Mucosa of descending colon (tissue), 3 donors: ENCODE measurements at regions not wholly inside any gene's neighbourhood (a gene's known extent, or its start where the extent isn't known, plus 50 kb on each side); places are given as distances from the start of the nearest gene placed in this dataset.

Source experiments
- ATAC-seq: fragments of 200-7000 bp; cut with Tn5 transposase; one replicate; pipeline ENCODE4 v1.9.1; 2020; ENCODE audit warnings: mild to moderate bottlenecking, moderate library complexity
- DNase-seq, 3 donors: peaks; one replicate each; pipeline ENCODE4 v3.0.0-alpha.2; 2020
- H3K36me3 ChIP-seq: fragments of 200-600 bp; one replicate; pipeline ENCODE4 v1.8.0; 2021; ENCODE audit warnings: low read depth, mild to moderate bottlenecking
- H3K4me1 ChIP-seq: fragments of 200-600 bp; one replicate; pipeline ENCODE4 v1.8.0; 2021; ENCODE audit warnings: low read depth, mild to moderate bottlenecking
- H3K4me3 ChIP-seq: fragments of 200-600 bp; one replicate; pipeline ENCODE4 v1.8.0; 2021; ENCODE audit warnings: mild to moderate bottlenecking
- H3K9me3 ChIP-seq: fragments of 200-600 bp; one replicate; pipeline ENCODE4 v1.8.0; 2021; ENCODE audit warnings: mild to moderate bottlenecking
- intact Hi-C, 2 donors: fragments of 100-400 bp; cut with DNase I in 1 of 2; cut with micrococcal nuclease in 1 of 2; formaldehyde crosslinking; loops; one replicate each; pipeline versions ENCODE4 v1.11.0 to v1.11.1; 2022; cut with DNase I, micrococcal nuclease
- TF ChIP-seq, protein P1 (sequence below): fragments of 200-600 bp; IDR thresholded peaks from one replicate; pipeline ENCODE4 v1.8.0; 2022; ENCODE audit warnings: antibody characterized with exemption, mild to moderate bottlenecking
- donor health status: DM: no; HTN: no; CAD: no; lungs with moderate emphysema.
- donor health status: DM: no; HTN: no; CAD: no.
- donor health status: DM: no; HTN: yes; CAD: no.

DNA sequence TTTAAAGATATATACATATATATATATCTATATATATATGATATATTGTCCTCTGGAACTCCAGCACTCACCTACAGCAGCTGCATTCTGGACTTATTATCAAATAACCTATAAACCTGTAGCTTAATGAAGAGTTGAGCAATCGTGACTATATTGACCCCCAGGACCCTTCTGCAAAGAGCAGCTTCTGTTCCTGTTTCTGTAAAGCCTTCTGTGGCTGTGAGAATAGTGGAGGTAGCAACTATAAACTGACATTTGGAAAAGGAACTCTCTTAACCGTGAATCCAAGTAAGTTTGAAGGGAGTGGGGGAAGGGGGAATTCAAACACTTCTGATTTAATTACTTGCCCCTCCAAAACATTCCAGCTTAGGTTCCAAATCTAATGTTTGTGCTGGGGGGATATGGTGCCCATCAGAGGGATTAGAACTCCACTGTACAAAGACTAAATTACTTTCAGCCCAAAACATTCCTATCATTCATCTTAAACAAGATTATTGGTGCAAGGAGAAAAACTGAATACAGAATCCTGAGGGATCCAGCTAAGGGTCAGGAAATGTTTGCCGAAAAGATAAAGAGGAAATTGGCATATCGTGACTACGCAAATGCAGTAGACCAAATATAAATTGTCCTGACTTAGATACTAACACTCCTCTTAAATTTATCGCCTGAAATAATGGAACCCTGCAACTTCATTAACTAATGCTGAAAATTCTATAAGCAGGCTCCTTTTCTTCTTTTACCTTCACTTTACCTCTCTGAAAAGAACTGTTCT is 106.1 kb downstream of the DAD1 start:
- intact Hi-C loops: no loop called here
- Histone ChIP-seq H3K36me3 (no peaks in the 10 kb centered on the region), H3K9me3 (no peaks in the 10 kb centered on the region), H3K4me1 (no peaks in the 10 kb centered on the region), H3K4me3 (no peak overlapping the region)
- TF ChIP-seq, protein P1, sequence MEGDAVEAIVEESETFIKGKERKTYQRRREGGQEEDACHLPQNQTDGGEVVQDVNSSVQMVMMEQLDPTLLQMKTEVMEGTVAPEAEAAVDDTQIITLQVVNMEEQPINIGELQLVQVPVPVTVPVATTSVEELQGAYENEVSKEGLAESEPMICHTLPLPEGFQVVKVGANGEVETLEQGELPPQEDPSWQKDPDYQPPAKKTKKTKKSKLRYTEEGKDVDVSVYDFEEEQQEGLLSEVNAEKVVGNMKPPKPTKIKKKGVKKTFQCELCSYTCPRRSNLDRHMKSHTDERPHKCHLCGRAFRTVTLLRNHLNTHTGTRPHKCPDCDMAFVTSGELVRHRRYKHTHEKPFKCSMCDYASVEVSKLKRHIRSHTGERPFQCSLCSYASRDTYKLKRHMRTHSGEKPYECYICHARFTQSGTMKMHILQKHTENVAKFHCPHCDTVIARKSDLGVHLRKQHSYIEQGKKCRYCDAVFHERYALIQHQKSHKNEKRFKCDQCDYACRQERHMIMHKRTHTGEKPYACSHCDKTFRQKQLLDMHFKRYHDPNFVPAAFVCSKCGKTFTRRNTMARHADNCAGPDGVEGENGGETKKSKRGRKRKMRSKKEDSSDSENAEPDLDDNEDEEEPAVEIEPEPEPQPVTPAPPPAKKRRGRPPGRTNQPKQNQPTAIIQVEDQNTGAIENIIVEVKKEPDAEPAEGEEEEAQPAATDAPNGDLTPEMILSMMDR: no peak
- DNase-seq (no peak), ATAC-seq (no peak)

DNA sequence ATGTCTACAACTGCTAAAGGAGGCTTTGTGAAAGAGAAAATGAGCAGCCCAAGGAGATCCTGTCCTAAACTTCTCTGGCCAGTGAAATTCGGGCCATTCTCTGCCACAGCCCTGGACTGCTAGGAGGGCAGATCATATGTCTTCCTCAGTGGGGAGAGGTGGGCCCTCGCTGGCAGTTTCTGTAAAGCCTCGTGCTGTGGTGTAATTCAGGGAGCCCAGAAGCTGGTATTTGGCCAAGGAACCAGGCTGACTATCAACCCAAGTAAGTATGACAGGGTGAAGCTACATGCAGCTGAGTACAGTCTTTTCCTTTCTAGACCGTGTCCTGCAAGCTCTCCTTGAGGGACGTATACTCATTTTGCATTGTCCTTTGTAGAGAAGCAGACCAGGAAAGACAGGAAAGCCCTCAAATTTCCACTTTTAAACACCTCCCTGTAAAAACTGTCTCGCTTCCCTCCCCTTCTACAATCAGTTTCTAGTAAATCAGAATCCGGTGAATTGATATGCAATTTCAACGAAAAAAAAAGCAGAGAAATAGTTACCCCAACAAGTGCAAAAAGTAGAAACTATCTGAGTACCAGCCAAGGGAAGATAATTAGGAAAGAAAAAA is 106.8 kb downstream of the DAD1 start:
- Histone ChIP-seq H3K4me1 (no peaks in the 10 kb centered on the region), H3K36me3 (no peaks in the 10 kb centered on the region), H3K4me3 (no peak overlapping the region), H3K9me3 (no peaks in the 10 kb centered on the region)
- intact Hi-C loops: no loop called here
- TF ChIP-seq, protein P1: no peak
- DNase-seq (no peak), ATAC-seq (no peak)

DNA sequence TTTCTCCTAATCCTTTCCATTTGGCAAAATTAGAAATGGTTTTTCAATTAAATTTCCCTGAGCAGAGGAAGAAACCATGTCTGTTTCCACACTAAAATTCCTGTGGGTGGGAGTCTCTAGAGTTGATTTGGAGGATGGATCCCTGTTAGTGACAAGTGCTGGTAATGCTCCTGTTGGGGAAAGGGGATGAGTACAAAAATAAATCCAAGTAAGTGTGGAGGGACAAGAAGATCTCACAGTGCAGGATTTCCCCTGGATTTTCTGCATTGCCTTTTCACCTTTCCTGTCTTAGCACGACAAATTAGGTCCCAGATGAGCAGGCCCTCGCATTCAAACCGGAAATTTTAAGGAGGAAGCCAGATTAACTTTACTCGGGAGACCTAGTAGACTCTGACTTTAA is 107.5 kb downstream of the DAD1 start:
- TF ChIP-seq, protein P1: no peak
- DNase-seq (no peak), ATAC-seq (no peak)
- Histone ChIP-seq H3K36me3 (no peaks in the 10 kb centered on the region), H3K4me3 (no peak overlapping the region), H3K9me3 (no peaks in the 10 kb centered on the region), H3K4me1 (no peaks in the 10 kb centered on the region)
- intact Hi-C loops: no loop called here

DNA sequence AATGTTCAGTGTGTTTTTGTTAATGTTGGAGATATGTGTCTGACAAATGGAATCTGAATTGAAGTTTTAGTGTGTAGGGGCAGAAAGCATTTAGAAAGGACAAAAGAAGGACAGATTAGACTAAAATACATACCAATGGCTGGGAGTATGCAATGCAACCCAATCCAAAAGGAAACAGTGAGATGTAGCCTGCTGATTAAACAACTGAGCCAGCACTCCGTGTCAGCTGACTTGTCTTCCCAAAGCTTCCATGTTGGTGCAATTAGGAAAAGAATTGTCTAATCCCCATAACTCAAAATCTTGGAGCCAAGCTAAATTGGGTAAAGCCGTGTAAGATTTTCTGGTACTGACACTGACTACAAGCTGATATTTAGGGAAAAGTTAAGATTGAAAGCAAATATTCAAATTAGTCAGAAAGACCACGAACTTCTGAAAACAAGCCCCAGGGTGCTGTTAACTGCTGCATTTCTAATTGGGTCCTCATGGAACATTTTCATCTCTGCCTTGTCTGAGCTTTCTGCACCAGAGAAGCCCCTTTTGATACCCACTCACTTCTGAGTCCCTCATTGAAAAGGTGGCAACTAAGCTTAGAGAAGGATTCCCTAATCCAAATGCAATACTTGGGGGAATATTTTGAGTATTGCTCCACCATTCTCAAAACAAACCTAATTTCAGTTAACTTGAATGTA is 109.1 kb downstream of the DAD1 start:
- DNase-seq (no peak), ATAC-seq (no peak)
- Histone ChIP-seq H3K4me3 (no peak overlapping the region), H3K4me1 (no peaks in the 10 kb centered on the region), H3K36me3 (no peaks in the 10 kb centered on the region), H3K9me3 (no peaks in the 10 kb centered on the region)
- TF ChIP-seq, protein P1: no peak
- intact Hi-C loops: no loop called here

DNA sequence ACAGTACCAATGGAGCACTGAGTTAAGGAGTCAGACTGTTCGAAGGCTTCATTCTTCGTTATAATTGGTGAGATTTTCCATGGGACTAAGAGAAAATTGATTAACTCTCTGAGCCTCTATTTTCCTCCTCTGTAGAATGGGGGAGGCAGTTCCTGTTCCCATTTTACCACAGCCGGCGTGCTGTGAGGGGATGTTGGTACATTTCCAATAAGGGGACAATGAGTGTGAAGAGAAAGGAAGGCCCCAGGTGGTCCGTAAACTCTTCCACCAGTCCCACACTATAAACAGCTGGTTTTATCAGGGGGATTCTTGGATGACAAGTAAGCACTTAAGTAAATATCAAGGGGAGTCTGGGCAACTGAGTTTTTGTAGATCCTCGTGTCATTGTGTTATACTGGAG is 109.9 kb downstream of the DAD1 start:
- TF ChIP-seq, protein P1: no peak
- intact Hi-C loops: no loop called here
- Histone ChIP-seq H3K4me1 (no peaks in the 10 kb centered on the region), H3K4me3 (no peak overlapping the region), H3K36me3 (no peaks in the 10 kb centered on the region), H3K9me3 (no peaks in the 10 kb centered on the region)
- DNase-seq (no peak), ATAC-seq (no peak)
